GM21786 (cell line): ENCODE measurements at regions not wholly inside any gene's neighbourhood (a gene's known extent, or its start where the extent isn't known, plus 50 kb on each side); places are given as distances from the start of the nearest gene placed in this dataset.

Experiments
- ATAC-seq: cut with Tn5 transposase; IDR thresholded peaks from one replicate; pipeline ENCODE4 v1.9.1; 2021; ENCODE audit not compliant: unreplicated experiment

- no peak for ATAC-seq
Observed at GRCh38 chr10:65294329-65294728, 1631.5 kb upstream of the LRRTM3 start.

- no peak for ATAC-seq
Observed at GRCh38 chr10:65301181-65301580, 1624.7 kb upstream of the LRRTM3 start.

- ATAC-seq = no peak
Observed at GRCh38 chr10:65306201-65306600, 1619.6 kb upstream of the LRRTM3 start.

GRCh38 chr10:65312876-65313275 lies 1613.0 kb upstream of the LRRTM3 start:
- ATAC-seq = no peak

GRCh38 chr10:65313406-65313805 lies 1612.4 kb upstream of the LRRTM3 start:
- no peak for ATAC-seq

GRCh38 chr10:65314253-65314652 lies 1611.6 kb upstream of the LRRTM3 start:
- ATAC-seq = no peak

GRCh38 chr10:65319493-65319892 lies 1606.3 kb upstream of the LRRTM3 start:
- ATAC-seq = no peak

GRCh38 chr10:65320236-65321026 lies 1605.4 kb upstream of the LRRTM3 start:
- no peak for ATAC-seq

GRCh38 chr10:65323802-65324201 lies 1602.0 kb upstream of the LRRTM3 start:
- no peak for ATAC-seq

GRCh38 chr10:65325913-65326312 lies 1599.9 kb upstream of the LRRTM3 start:
- no peak for ATAC-seq

- ATAC-seq = no peak
Observed at GRCh38 chr10:65328486-65328885, 1597.3 kb upstream of the LRRTM3 start.

GRCh38 chr10:65335311-65335710 lies 1590.5 kb upstream of the LRRTM3 start:
- ATAC-seq = no peak

GRCh38 chr10:65340340-65340739 lies 1585.5 kb upstream of the LRRTM3 start:
- no peak for ATAC-seq

- ATAC-seq = no peak
Observed at GRCh38 chr10:65341323-65341925, 1584.4 kb upstream of the LRRTM3 start.

- no peak for ATAC-seq
Observed at GRCh38 chr10:65342245-65342644, 1583.6 kb upstream of the LRRTM3 start.

- no peak for ATAC-seq
Observed at GRCh38 chr10:65346466-65346865, 1579.4 kb upstream of the LRRTM3 start.

- ATAC-seq = no peak
Observed at GRCh38 chr10:65348637-65349036, 1577.2 kb upstream of the LRRTM3 start.

GRCh38 chr10:65350611-65351010 lies 1575.2 kb upstream of the LRRTM3 start:
- ATAC-seq = no peak

GRCh38 chr10:65355141-65355680 lies 1570.6 kb upstream of the LRRTM3 start:
- no peak for ATAC-seq

GRCh38 chr10:65358565-65358964 lies 1567.3 kb upstream of the LRRTM3 start:
- ATAC-seq = no peak

- ATAC-seq = no peak
Observed at GRCh38 chr10:65360497-65360896, 1565.3 kb upstream of the LRRTM3 start.

- ATAC-seq = no peak
Observed at GRCh38 chr10:65365878-65366277, 1560.0 kb upstream of the LRRTM3 start.
